HG02884 (cell line): ENCODE measurements at regions not wholly inside any gene's neighbourhood (a gene's known extent, or its start where the extent isn't known, plus 50 kb on each side); places are given as distances from the start of the nearest gene placed in this dataset.

Experiments used
- ATAC-seq: cut with Tn5 transposase; IDR thresholded peaks from one replicate; pipeline ENCODE4 v1.9.1; 2021; ENCODE audit warnings: mild to moderate bottlenecking, moderate library complexity; ENCODE audit not compliant: unreplicated experiment

- ATAC-seq, result no peak
Observed at GRCh38 chr12:28601570-28602058, 411.4 kb downstream of the CCDC91 start.

DNA sequence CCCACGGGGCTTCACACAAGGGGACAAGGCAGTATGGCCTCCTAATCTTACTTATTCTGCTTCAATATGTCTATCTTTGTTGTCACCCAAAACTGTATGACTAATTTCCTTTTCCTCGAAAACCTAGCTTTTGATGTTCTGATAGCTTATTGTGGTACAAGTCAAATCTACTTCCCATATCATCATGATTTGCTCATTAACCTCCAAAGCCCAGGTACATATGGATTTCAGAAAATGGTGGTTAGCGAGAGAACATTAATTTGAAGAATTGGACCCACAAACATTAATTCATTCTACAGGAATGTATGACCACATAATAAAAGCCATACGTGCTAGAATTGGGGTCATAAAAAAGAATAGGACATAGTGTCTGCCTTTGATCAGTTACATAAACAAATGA is 412.5 kb downstream of the CCDC91 start:
- ATAC-seq, result no peak

DNA sequence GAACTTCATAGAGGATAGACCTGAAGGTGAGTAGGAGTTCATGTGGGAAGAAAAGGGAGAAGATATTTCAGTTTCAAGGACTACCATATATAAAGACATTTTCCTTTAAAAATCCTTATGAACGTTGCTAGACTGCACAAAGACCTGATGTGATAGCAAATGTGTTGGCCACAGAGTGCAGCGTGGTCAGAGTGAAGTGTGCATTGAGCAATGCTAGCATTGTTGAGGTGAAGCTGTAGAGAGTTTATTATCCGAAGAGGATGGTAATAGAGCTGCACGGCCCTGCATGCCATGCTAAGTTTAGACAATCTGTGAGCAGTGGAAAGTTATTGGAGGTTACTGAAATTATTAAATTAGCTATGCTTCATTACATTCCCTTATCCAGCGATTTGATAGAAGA is 413.0 kb downstream of the CCDC91 start:
- ATAC-seq, result no peak

GRCh38 chr12:28603801-28604200 is 413.5 kb downstream of the CCDC91 start:
- no peak for ATAC-seq

DNA sequence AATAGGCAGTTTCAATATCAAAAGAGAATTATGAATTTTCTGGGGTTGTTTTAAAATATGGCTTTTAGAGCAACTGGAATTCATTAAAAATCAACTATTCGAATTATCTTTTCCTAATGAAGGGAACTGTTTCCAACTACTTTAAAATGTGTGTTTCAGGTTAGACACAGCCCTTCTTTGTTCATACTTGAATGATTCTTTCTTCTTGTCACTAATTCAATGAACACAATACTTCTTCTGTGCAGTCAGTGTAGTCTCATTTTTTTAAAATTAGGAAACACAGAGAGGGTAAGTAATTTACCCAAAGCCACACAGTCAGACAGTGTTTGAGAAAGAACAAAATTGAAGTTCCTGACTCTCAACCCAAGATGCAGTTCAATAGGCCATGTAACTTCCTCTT is 414.0 kb downstream of the CCDC91 start:
- ATAC-seq, result no peak

GRCh38 chr12:28606967-28607557 is 416.8 kb downstream of the CCDC91 start:
- no peak for ATAC-seq

GRCh38 chr12:28610401-28611114 is 420.3 kb downstream of the CCDC91 start:
- ATAC-seq, result no peak

DNA sequence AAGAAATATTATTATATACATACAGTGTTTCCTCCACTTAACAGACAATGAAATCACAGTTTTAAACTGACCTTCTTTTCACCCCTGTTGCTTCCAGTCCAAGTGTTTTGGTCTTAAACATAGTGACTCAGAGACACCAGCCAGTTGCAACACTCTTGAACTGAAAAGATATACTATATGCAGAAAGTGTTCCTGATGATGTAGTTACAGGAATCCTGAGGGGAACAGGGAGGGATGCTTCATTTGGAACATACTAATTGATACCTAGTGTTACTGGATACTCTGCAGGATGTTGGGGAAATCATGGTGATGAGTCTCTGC is 420.8 kb downstream of the CCDC91 start:
- ATAC-seq, result no peak

GRCh38 chr12:28611449-28611848 is 421.2 kb downstream of the CCDC91 start:
- no peak for ATAC-seq

DNA sequence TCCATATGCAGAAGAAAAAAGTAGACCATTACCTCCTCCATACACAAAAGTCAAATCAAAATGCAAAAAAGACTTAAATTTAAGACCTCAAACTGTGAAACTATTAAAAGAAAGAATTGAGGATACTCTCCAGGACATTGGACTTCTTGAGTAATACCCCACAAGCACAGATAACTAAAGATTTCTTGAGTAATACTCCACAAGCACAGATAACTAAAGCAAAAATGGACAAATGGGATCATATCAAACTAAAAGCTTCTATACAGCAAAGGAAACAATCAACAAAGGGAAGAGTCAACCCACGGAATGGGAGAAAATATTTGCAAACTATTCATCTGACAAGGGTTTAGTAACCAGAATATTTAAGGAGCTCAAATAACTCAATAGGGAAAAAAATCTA is 427.9 kb downstream of the CCDC91 start:
- ATAC-seq, result no peak

- ATAC-seq, result no peak
Observed at GRCh38 chr12:28618772-28619171, 428.5 kb downstream of the CCDC91 start.

DNA sequence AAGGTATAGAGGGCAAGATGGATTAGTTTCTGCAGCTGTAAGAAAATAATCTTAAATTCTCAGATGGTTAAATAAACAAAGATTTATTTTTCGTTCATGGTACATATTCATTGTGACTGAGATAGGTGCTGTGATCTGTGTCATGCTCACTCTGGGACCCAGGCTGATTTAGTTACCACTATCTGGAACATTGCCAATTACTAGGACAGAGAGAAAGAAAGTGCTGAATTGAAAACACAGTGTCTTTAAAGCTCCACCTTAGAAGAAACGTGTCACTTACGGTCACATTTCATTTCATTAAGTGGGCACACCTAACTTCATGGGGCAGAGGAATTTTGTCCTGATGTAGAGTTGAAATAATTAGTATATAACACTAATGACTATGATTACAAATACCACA is 430.0 kb downstream of the CCDC91 start:
- ATAC-seq, result no peak

GRCh38 chr12:28622406-28622805 is 432.1 kb downstream of the CCDC91 start:
- ATAC-seq, result no peak

DNA sequence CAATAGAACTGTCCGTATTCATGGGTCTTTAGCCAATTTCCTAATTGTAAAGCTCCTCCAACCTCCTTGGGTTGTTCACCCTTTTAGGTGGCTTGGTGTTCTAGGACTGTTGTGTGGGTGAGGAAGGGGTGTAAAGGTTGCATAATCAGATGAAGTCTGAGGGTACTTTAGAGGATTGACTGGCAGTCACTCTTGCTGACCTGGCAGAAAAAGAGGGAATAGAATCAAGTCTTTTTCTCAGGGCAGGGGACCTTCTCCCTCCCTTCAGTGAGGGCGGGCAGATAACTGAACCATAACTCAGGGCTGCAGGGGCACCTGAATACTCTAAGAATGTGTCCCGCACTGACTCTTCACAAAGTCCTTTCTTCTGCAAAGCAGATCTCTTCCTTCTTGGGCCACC is 436.2 kb downstream of the CCDC91 start:
- no peak for ATAC-seq

- ATAC-seq, result no peak
Observed at GRCh38 chr12:28629691-28630090, 439.4 kb downstream of the CCDC91 start.

DNA sequence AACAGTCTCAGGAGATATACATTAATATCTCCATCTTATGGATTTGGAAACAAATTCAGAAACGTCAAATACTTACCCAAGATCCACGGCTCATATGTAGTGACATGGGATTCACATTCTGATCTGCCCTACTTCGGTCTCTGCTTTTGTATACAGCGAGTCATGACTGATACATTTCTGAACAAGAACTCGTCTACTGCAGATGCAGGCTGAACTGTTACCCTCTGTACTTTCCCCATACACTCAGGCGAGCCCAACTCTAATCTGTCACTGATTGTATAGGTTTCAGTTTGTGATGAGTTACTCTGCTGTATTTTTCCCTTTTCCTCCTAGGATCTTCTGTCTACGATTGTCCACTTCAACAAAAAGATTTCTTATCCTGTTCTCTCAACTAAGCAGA is 441.6 kb downstream of the CCDC91 start:
- ATAC-seq, result no peak

DNA sequence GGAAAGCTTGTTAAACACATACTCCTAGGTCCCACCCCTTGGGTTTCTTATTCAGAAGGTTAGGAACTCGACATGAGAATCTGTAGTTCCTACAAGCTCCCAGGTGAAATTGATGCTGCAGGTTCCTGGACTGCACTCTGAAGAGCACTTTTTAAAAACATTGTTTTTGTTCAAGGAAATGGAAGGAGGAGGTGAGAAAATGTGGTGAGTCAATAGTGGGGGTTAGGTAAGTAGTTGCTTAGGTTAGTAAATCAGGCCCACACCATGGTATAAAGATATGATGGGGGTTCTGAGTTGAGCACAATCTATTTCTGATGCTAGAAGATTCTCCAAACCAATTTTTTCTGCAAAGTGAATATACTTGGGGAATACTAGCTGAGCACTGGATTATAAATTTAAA is 450.3 kb downstream of the CCDC91 start:
- no peak for ATAC-seq

DNA sequence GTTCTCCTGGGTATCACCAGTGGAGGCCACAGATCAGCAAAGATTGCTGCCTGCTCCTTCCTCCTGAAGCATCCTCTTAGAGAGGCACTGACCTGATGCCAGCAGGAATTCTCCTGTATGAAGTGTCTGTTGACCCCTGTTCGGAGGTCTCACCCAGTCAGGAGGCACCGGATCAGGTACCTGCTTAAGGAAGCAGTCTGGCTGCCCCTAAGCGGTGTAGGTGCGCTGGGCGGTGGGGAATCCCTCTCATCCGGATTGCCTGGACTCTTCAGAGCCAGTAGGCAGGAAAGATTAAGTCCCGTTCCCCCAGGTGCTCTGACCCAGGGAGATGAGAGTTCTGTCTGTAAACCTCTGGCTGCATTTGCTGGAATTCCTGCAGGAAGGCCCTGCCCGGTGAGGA is 455.2 kb downstream of the CCDC91 start:
- ATAC-seq, result no peak

DNA sequence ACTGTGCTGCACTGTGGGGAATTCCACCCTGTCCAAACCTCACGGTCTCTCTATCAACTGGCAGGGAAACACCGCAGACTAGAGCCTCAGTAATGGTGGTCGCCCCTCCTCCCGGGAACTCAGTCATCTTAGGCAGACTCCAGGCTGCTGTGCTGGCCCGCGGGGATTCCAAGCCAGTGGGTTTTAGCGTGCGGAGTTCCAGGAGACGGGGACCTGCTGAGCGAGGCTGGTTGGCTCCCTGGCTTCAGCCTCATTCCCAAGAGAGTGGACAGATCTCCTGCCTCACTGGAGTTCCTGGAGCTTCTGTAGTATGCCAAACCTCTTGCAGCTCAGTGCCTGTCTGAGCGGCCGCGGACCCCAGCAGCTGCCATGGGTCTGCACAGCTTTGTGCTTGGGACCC is 455.6 kb downstream of the CCDC91 start:
- ATAC-seq, result no peak

DNA sequence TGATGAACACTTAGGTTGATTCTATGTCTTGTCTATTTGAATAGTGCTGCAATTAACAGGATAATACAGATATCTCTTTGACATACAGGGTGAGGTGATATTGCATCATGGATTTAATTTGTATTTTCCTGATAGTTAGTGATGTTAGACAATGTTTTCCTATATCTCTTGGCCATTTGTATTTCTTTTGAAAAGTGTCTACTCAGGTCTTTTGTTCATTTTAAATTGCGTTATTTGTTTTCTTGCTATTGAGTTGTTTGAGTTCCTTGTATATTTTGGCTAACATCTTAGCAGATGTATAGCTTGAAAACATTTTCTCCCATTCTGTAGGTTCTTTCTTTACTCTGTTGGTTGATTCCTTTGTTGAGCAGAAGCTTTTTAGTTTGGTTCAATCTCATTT is 460.6 kb downstream of the CCDC91 start:
- ATAC-seq, result no peak

DNA sequence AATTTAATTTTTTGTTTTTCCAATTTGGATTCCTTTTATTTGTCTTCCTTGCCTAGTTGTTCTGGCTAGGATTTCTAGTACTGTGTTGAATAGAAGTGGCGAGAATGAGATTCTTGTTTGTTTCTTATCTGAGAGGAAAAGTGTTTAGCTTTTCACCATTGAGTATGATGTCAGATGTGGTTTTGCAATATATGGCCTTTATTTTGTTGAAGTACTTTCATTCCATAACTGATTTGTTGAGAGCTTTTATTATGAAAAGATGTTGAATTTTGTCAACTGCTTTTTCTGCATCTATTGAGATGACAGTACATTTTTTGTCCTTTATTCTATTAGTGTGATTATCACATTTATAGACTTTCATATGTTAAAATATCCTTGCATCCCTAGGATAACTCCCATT is 462.0 kb downstream of the CCDC91 start:
- no peak for ATAC-seq

GRCh38 chr12:28681980-28682379 is 467.1 kb upstream of the FAR2 start:
- ATAC-seq, result no peak

DNA sequence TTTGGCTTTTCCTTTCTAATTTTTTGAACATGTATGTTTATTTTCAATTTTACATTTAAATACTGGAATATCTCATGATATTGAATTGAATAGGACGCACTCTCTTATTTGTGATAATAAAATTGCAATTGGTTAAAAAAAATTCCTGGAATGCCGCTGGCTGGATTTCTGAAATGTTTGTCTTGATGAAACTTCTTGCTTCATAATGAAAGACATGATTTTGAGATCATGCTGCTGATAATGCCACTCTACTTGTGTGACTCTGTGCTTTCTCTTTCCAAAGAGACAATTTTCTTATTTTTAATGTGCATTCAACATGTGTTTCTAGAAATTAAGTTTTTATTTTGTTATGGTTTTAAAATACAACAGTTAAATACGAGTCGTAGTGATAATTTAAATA is 465.7 kb upstream of the FAR2 start:
- no peak for ATAC-seq
